SK-N-SH (cell line): ENCODE measurements at regions not wholly inside any gene's neighbourhood (a gene's known extent, or its start where the extent isn't known, plus 50 kb on each side); places are given as distances from the start of the nearest gene placed in this dataset.
A peak's percentile ranks its signal among the peaks of the same experiment; 100 is the strongest.

ENCODE experiments used
- CTCF ChIA-PET: fragments of 300-600, 350-600 bp; formaldehyde crosslinking; extraction: SDS; loops from one replicate; lab custom pipeline; 2021; lab: Yijun Ruan, JAX
- POLR2A ChIA-PET: fragments of 350-600 bp; sonication (Branson Sonifier 250); formaldehyde crosslinking; extraction: SDS; loops from one replicate; lab custom pipeline; 2020; ENCODE audit warnings: antibody characterized with exemption, inconsistent platforms; lab: Yijun Ruan, JAX
- DNase-seq: peaks from one replicate; pipeline ENCODE4 v3.0.0; 2012
- H2AFZ ChIP-seq: fragments of 200-600 bp; sonication (generic); 2 replicates; pipeline ENCODE4 v1.8.1; 2016; ENCODE audit warnings: antibody characterized with exemption, mild to moderate bottlenecking, low read depth
- H3F3A ChIP-seq: fragments of 200-600 bp; sonication (generic); replicated peaks from 2 replicates; pipeline ENCODE3; 2016; ENCODE audit warnings: antibody characterized with exemption, mild to moderate bottlenecking; ENCODE audit not compliant: insufficient read depth
- H3K27ac ChIP-seq, 2 experiments: fragments of 200-500 bp in 1 of 2; fragments of 200-600 bp in 1 of 2; sonication (Bioruptor generic) in 1 of 2; sonication (generic), shearing (Covaris generic) in 1 of 2; 2 replicates each; pipeline versions ENCODE4 v1.5.1 to v1.6.1; 2014 to 2016; ENCODE audit warnings: low read depth in 2 of 2, inconsistent platforms in 1 of 2, low read length in 1 of 2, mild to moderate bottlenecking in 1 of 2, mixed read lengths in 1 of 2
- H3K27me3 ChIP-seq: fragments of 200-600 bp; sonication (generic), shearing (Covaris generic); 2 replicates; pipeline ENCODE4 v1.6.1; 2016; ENCODE audit warnings: mixed run types; ENCODE audit not compliant: insufficient read depth
- H3K36me3 ChIP-seq, 2 experiments: fragments of 200-500 bp in 1 of 2; fragments of 200-600 bp in 1 of 2; sonication (Bioruptor generic) in 1 of 2; sonication (generic) in 1 of 2; replicated peaks in 1 of 2; 2 replicates each; pipeline versions ENCODE3 to v1.5.1; 2014 to 2016; ENCODE audit warnings: low read length in 1 of 2, mild to moderate bottlenecking in 1 of 2; ENCODE audit not compliant: insufficient read depth in 2 of 2, control insufficient read depth in 1 of 2
- H3K4me1 ChIP-seq, 2 experiments: fragments of 200-500 bp in 1 of 2; fragments of 200-600 bp in 1 of 2; sonication (Bioruptor generic) in 1 of 2; sonication (generic), shearing (Covaris generic) in 1 of 2; 2 replicates each; pipeline versions ENCODE4 v1.5.1 to v1.6.1; 2014 to 2016; ENCODE audit warnings: low read depth in 1 of 2, low read length in 1 of 2, mixed run types in 1 of 2; ENCODE audit not compliant: insufficient read depth in 2 of 2, control insufficient read depth in 1 of 2
- H3K4me2 ChIP-seq: fragments of 200-600 bp; sonication (generic), shearing (Covaris generic); 2 replicates; pipeline ENCODE4 v1.6.1; 2017; ENCODE audit warnings: mixed run types
- H3K4me3 ChIP-seq, 2 experiments: fragments of 200-500 bp in 1 of 2; fragments of 200-600 bp in 1 of 2; sonication (Bioruptor generic) in 1 of 2; sonication (generic), shearing (Covaris generic) in 1 of 2; 2 replicates each; pipeline versions ENCODE4 v1.5.1 to v1.8.1; 2014 to 2016; ENCODE audit warnings: low read depth in 2 of 2, inconsistent platforms in 1 of 2, low read length in 1 of 2, mild to moderate bottlenecking in 1 of 2, mixed read lengths in 1 of 2, moderate library complexity in 1 of 2
- H3K79me2 ChIP-seq: fragments of 200-600 bp; sonication (generic); 2 replicates; pipeline ENCODE4 v1.8.1; 2017; ENCODE audit warnings: mild to moderate bottlenecking; ENCODE audit not compliant: insufficient read depth
- H3K9ac ChIP-seq: fragments of 200-600 bp; sonication (generic); 2 replicates; pipeline ENCODE4 v1.6.1; 2017; ENCODE audit warnings: mixed run types
- H3K9me2 ChIP-seq: fragments of 200-600 bp; sonication (generic); 2 replicates; pipeline ENCODE4 v1.6.1; 2017; ENCODE audit warnings: mixed run types
- H3K9me3 ChIP-seq: fragments of 200-600 bp; sonication (generic); 2 replicates; pipeline ENCODE4 v1.6.1; 2017; ENCODE audit warnings: mixed run types, mild to moderate bottlenecking, moderate library complexity
- H4K20me1 ChIP-seq: fragments of 200-600 bp; sonication (generic); 2 replicates; pipeline ENCODE4 v1.6.1; 2017; ENCODE audit warnings: mild to moderate bottlenecking, mixed run types; ENCODE audit not compliant: insufficient read depth
- CHD2 ChIP-seq: fragments of 150-350 bp; IDR thresholded peaks from 2 replicates; pipeline ENCODE4 v1.6.1; 2018; ENCODE audit warnings: low read length; ENCODE audit not compliant: partially characterized antibody
- CTCF ChIP-seq: fragments of 200-600 bp; sonication (generic); IDR thresholded peaks from 2 replicates; pipeline ENCODE4 v1.6.1; 2017; ENCODE audit warnings: antibody characterized with exemption, mild to moderate bottlenecking, moderate library complexity
- ELF1 ChIP-seq: IDR thresholded peaks from 2 replicates; pipeline ENCODE4 v1.4.0; 2012
- EP300 ChIP-seq, 2 experiments: IDR thresholded peaks; 2 replicates each; pipeline versions ENCODE4 v1.4.0 to v1.6.1; 2012; ENCODE audit warnings: borderline replicate concordance in 1 of 2, low read depth in 1 of 2, low read length in 1 of 2
- EZH2phosphoT487 ChIP-seq: fragments of 200-600 bp; sonication (generic); IDR thresholded peaks from 2 replicates; pipeline ENCODE4 v1.6.1; 2017; ENCODE audit warnings: low read depth, mixed run types, mild to moderate bottlenecking, antibody characterized with exemption, moderate library complexity, borderline replicate concordance
- FOSL2 ChIP-seq: IDR thresholded peaks from 2 replicates; pipeline ENCODE4 v1.4.0; 2012; ENCODE audit warnings: low read depth, mild to moderate bottlenecking, moderate library complexity, borderline replicate concordance
- FOXJ3 ChIP-seq: sonication (generic); formaldehyde crosslinking; IDR thresholded peaks from 2 replicates; pipeline ENCODE4 v1.5.1; 2020; ENCODE audit warnings: mild to moderate bottlenecking, missing genetic modification reagents
- FOXM1 ChIP-seq: IDR thresholded peaks from 2 replicates; pipeline ENCODE4 v1.4.0; 2012; ENCODE audit warnings: low read depth, mild to moderate bottlenecking
- GABPA ChIP-seq: IDR thresholded peaks from 2 replicates; pipeline ENCODE4 v1.4.0; 2012; ENCODE audit warnings: low read depth, mild to moderate bottlenecking
- IRF3 ChIP-seq: fragments of 150-350 bp; IDR thresholded peaks from 2 replicates; pipeline ENCODE4 v1.6.1; 2016; ENCODE audit warnings: mild to moderate bottlenecking, low read depth, low read length
- JUND ChIP-seq: IDR thresholded peaks from 2 replicates; pipeline ENCODE4 v1.4.0; 2012
- NFIC ChIP-seq: IDR thresholded peaks from 2 replicates; pipeline ENCODE4 v1.4.0; 2012; ENCODE audit warnings: borderline replicate concordance
- NRF1 ChIP-seq: IDR thresholded peaks from 2 replicates; pipeline ENCODE4 v1.6.1; 2012; ENCODE audit warnings: low read depth, mild to moderate bottlenecking, low read length
- RAD21 ChIP-seq: IDR thresholded peaks from 2 replicates; pipeline ENCODE4 v1.6.1; 2012; ENCODE audit warnings: mild to moderate bottlenecking, low read length
- RCOR1 ChIP-seq: fragments of 150-350 bp; IDR thresholded peaks from 2 replicates; pipeline ENCODE4 v1.6.1; 2017; ENCODE audit warnings: antibody characterized with exemption, low read length
- REST ChIP-seq: IDR thresholded peaks from 2 replicates; pipeline ENCODE4 v1.6.1; 2012; ENCODE audit warnings: mild to moderate bottlenecking, low read depth, low read length, moderate library complexity
- RXRA ChIP-seq: IDR thresholded peaks from 2 replicates; pipeline ENCODE4 v1.4.0; 2012; ENCODE audit warnings: low read depth, mild to moderate bottlenecking, borderline replicate concordance
- SIN3A ChIP-seq: IDR thresholded peaks from 2 replicates; pipeline ENCODE4 v1.6.1; 2012; ENCODE audit warnings: low read depth, mild to moderate bottlenecking, low read length, moderate library complexity, borderline replicate concordance
- SMC3 ChIP-seq: IDR thresholded peaks from 2 replicates; pipeline ENCODE4 v1.6.1; 2012; ENCODE audit warnings: low read depth, low read length, improper control_type of control experiment
- TAF1 ChIP-seq: IDR thresholded peaks from 2 replicates; pipeline ENCODE4 v1.6.1; 2012; ENCODE audit warnings: low read depth, mild to moderate bottlenecking, low read length, moderate library complexity, borderline replicate concordance
- TEAD4 ChIP-seq: IDR thresholded peaks from 2 replicates; pipeline ENCODE4 v1.4.0; 2012; ENCODE audit warnings: mild to moderate bottlenecking, borderline replicate concordance; ENCODE audit not compliant: insufficient read depth
- USF1 ChIP-seq: IDR thresholded peaks from 2 replicates; pipeline ENCODE4 v1.4.0; 2012; ENCODE audit warnings: low read depth, borderline replicate concordance
- YY1 ChIP-seq: IDR thresholded peaks from 2 replicates; pipeline ENCODE4 v1.4.0; 2012; ENCODE audit warnings: low read depth, mild to moderate bottlenecking
- WGBS: methylation state at CpG from one replicate; pipeline ENCODE4 v1.1.6; 2017; ENCODE audit warnings: low lambda C conversion rate; 5-methylcytosine and 5-hydroxymethylcytosine counted together
- TF ChIP-seq, protein P1 (sequence below): IDR thresholded peaks from 2 replicates; pipeline ENCODE4 v1.4.0; 2012; ENCODE audit warnings: low read depth

DNA sequence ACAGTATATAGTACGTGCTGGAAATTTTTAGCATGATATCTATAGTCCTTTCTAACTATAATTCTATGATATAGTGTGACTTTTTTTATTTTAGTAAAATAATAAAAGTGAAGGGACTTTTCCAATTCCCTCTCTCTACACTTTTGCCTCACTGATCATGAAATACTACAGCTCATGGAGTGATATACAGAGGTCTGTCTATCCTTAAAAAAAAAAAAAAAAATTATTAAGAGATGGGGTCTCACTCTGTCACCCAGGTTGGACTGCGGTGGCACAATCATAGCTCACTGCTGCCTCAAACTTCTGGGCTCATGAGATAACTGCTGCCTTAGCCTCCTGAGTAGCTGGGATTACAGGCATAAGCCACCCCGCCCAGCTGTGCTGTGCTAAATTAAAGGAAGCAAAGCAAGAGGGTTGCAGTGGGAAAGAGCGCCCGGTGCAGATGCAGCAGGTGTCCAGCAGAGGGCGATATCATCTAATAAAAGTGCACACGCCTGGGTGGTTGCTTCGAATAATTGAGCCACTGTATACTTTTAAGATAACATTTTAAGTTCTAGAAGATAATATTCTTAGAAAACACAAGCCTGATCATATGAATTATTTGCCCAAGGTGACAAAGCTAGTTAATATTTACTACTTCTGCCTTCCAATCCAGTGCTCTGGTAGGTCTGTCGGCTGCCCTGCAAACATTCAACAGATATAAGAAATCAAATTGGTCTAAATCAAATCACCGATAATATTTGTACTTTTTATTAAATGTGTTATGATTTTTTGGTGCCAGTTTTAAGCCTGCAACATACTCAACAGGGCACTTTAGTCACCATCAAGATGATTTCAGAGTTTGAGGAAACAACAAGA, 94.9 kb upstream of the NT5E start:
- no peaks in the 10 kb centered on the region for H3K79me2 ChIP-seq
- H4K20me1 ChIP-seq = no peaks in the 10 kb centered on the region
- ChIA-PET POLR2A (interaction anchor here (0.8 kb wide), 1 partner anchor 323 kb away, joined by 3 read pairs; no protein-coding TSS in a partner anchor), CTCF (interaction anchor here (0.6 to 2.9 kb wide), 37 partner anchors 10 to 559 kb away, joined by 3 to 62 read pairs (median 4); no protein-coding TSS in a partner anchor)
- peaks cover 0 to 8% of the 10 kb centered on the region in 2 experiments; a peak in 3 of 4 replicates for H3K4me1 ChIP-seq
- H3K4me3 ChIP-seq = peak overlapping the region in 1 of 2 experiments; percentile 30; a peak in 1 of 4 replicates
- H2AFZ ChIP-seq = peak overlapping the region; percentile 68
- no peaks in the 10 kb centered on the region for H3K9me2 ChIP-seq
- no peak overlapping the region for H3K27ac ChIP-seq
- peaks cover 11% of the 10 kb centered on the region for H3F3A ChIP-seq
- no peaks in the 10 kb centered on the region for H3K9me3 ChIP-seq
- H3K4me2 ChIP-seq = 0 out of 2 replicates have a peak overlapping the region, but pooled peaks have one; percentile 11
- H3K9ac ChIP-seq = peak overlapping the region; percentile 35; the same call in 1 of the 2 replicates
- H3K36me3 ChIP-seq = no peaks in the 10 kb centered on the region
- WGBS = 21% methylated on average over 10 of the region's 10 CpGs
- no peaks in the 10 kb centered on the region for H3K27me3 ChIP-seq
- DNase-seq = peak; percentile 56
- TF ChIP-seq CHD2 (no peak), NFIC (no peak), USF1 (no peak), ELF1 (no peak), IRF3 (no peak), EP300 (IDR thresholded peaks at IDR 0.05; ENCODE audit: borderline replicate concordance in 1 of 2, low read depth in 1 of 2, low read length in 1 of 2) (no peak), YY1 (no peak), FOXM1 (no peak), RXRA (no peak), RCOR1 (no peak), TAF1 (no peak), TEAD4 (no peak), REST (no peak), FOSL2 (no peak), SMC3 (peak; percentile 82), EZH2phosphoT487 (no peak), GABPA (no peak), CTCF (peak; percentile 96), SIN3A (no peak), FOXJ3 (CRISPR knock-in tag) (no peak), RAD21 (peak; percentile 89), NRF1 (no peak), JUND (no peak)
- TF ChIP-seq, protein P1, sequence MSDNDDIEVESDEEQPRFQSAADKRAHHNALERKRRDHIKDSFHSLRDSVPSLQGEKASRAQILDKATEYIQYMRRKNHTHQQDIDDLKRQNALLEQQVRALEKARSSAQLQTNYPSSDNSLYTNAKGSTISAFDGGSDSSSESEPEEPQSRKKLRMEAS = no peak
